Endothelial cell of hepatic sinusoid (primary cell): ENCODE measurements at regions not wholly inside any gene's neighbourhood (a gene's known extent, or its start where the extent isn't known, plus 50 kb on each side); places are given as distances from the start of the nearest gene placed in this dataset.
"Not testable (repeated sequence)": the region's sequence is repeated elsewhere in the genome, so short reads cannot be mapped to it uniquely, and the experiment has no call there.

Source experiments
- in situ Hi-C: cut with HindIII; loops from 2 replicates; pipeline ENCODE4 v1.10.0; 2017; ENCODE audit warnings: low sequenced_read_pairs

- in situ Hi-C loops = not testable (repeated sequence)
These were observed 104.7 kb upstream of the SPATS2L start for GRCh38 chr2:200201839-200202238.

- in situ Hi-C loops = no loop called here
These were observed 103.1 kb upstream of the SPATS2L start for GRCh38 chr2:200203381-200203827.

- in situ Hi-C loops = no loop called here
These were observed 98.5 kb upstream of the SPATS2L start for GRCh38 chr2:200208041-200208440.

- in situ Hi-C loops = no loop called here
These were observed 97.5 kb upstream of the SPATS2L start for GRCh38 chr2:200209030-200209429.

- in situ Hi-C loops = no loop called here
These were observed 94.8 kb upstream of the SPATS2L start for GRCh38 chr2:200211643-200212042.

GRCh38 chr2:200212862-200213425 lies 93.5 kb upstream of the SPATS2L start:
- in situ Hi-C loops = no loop called here

GRCh38 chr2:200216310-200216709 lies 90.2 kb upstream of the SPATS2L start:
- in situ Hi-C loops = no loop called here

GRCh38 chr2:200217320-200217719 lies 89.2 kb upstream of the SPATS2L start:
- in situ Hi-C loops = no loop called here

GRCh38 chr2:200218645-200219044 lies 87.8 kb upstream of the SPATS2L start:
- in situ Hi-C loops = no loop called here

GRCh38 chr2:200219309-200220113 lies 87.0 kb upstream of the SPATS2L start:
- in situ Hi-C loops = no loop called here

- in situ Hi-C loops = no loop called here
These were observed 86.2 kb upstream of the SPATS2L start for GRCh38 chr2:200220251-200220650.

GRCh38 chr2:200221055-200221955 lies 85.2 kb upstream of the SPATS2L start:
- in situ Hi-C loops = no loop called here

GRCh38 chr2:200222791-200223190 lies 83.7 kb upstream of the SPATS2L start:
- in situ Hi-C loops = no loop called here

GRCh38 chr2:200223205-200223784 lies 83.2 kb upstream of the SPATS2L start:
- in situ Hi-C loops = no loop called here

- in situ Hi-C loops = loop anchor here (5.0 kb wide), 1 partner anchor 74 kb away; no protein-coding TSS in a partner anchor
These were observed 80.5 kb upstream of the SPATS2L start for GRCh38 chr2:200225951-200226350.

- in situ Hi-C loops = loop anchor here (5.0 kb wide), 1 partner anchor 74 kb away; no protein-coding TSS in a partner anchor
These were observed 79.8 kb upstream of the SPATS2L start for GRCh38 chr2:200226451-200227426.

- in situ Hi-C loops = no loop called here
These were observed 75.8 kb upstream of the SPATS2L start for GRCh38 chr2:200230716-200231115.

GRCh38 chr2:200235533-200235932 lies 71.0 kb upstream of the SPATS2L start:
- in situ Hi-C loops = loop anchor here (5.0 kb wide), 1 partner anchor 37 kb away; no protein-coding TSS in a partner anchor

- in situ Hi-C loops = loop anchor here (5.0 kb wide), 1 partner anchor 33 kb away; no protein-coding TSS in a partner anchor
These were observed 67.3 kb upstream of the SPATS2L start for GRCh38 chr2:200239216-200239615.

GRCh38 chr2:200242570-200242969 lies 63.9 kb upstream of the SPATS2L start:
- in situ Hi-C loops = no loop called here
